T-helper 2 cell treated with Interferon-gamma antibody and Interleukin-4, amounts not matched to agents 5 μg/mL and 100 μg/mL, for 36 hours (primary cell): ENCODE measurements at regions not wholly inside any gene's neighbourhood (a gene's known extent, or its start where the extent isn't known, plus 50 kb on each side); places are given as distances from the start of the nearest gene placed in this dataset.

Source experiments
- DNase-seq: peaks from one replicate; pipeline ENCODE4 v3.0.0; 2021; ENCODE audit warnings: low spot score
- H3K27ac Mint-ChIP-seq: one replicate; pipeline ENCODE4 v1.8.0; 2021; ENCODE audit warnings: mild to moderate bottlenecking, mixed read lengths
- H3K27me3 Mint-ChIP-seq: one replicate; pipeline ENCODE4 v1.8.0; 2021; ENCODE audit warnings: low read depth, mixed read lengths
- H3K36me3 Mint-ChIP-seq: one replicate; pipeline ENCODE4 v1.8.0; 2021; ENCODE audit warnings: low read depth, mixed read lengths
- H3K4me1 Mint-ChIP-seq: one replicate; pipeline ENCODE4 v1.8.0; 2021; ENCODE audit warnings: low read depth, mixed read lengths
- H3K4me3 Mint-ChIP-seq: one replicate; pipeline ENCODE4 v1.8.0; 2022; ENCODE audit warnings: mild to moderate bottlenecking, moderate library complexity, mixed read lengths
- H3K9me3 Mint-ChIP-seq: one replicate; pipeline ENCODE4 v1.8.0; 2021; ENCODE audit warnings: mixed read lengths

GRCh38 chr1:47621483-47621882, 183.6 kb downstream of the FOXD2 start:
- H3K27ac Mint-ChIP-seq: no peak overlapping the region
- no peaks in the 10 kb centered on the region for H3K9me3 Mint-ChIP-seq
- no peak overlapping the region for H3K4me3 Mint-ChIP-seq
- H3K4me1 Mint-ChIP-seq: no peaks in the 10 kb centered on the region
- H3K27me3 Mint-ChIP-seq: no peaks in the 10 kb centered on the region
- no peak for DNase-seq
- H3K36me3 Mint-ChIP-seq: no peaks in the 10 kb centered on the region

GRCh38 chr1:47621977-47622376, 184.1 kb downstream of the FOXD2 start:
- Mint-ChIP-seq H3K27me3 (no peaks in the 10 kb centered on the region), H3K4me1 (no peaks in the 10 kb centered on the region), H3K27ac (no peak overlapping the region), H3K9me3 (no peaks in the 10 kb centered on the region), H3K4me3 (no peak overlapping the region), H3K36me3 (no peaks in the 10 kb centered on the region)
- DNase-seq: no peak

GRCh38 chr1:47622776-47623556, 185.1 kb downstream of the FOXD2 start:
- no peak overlapping the region for H3K27ac Mint-ChIP-seq
- H3K36me3 Mint-ChIP-seq: no peaks in the 10 kb centered on the region
- H3K9me3 Mint-ChIP-seq: no peaks in the 10 kb centered on the region
- no peak for DNase-seq
- H3K4me3 Mint-ChIP-seq: no peak overlapping the region
- H3K4me1 Mint-ChIP-seq: no peaks in the 10 kb centered on the region
- H3K27me3 Mint-ChIP-seq: no peaks in the 10 kb centered on the region

GRCh38 chr1:47623557-47623940, 185.7 kb downstream of the FOXD2 start:
- Mint-ChIP-seq H3K4me3 (no peak overlapping the region), H3K9me3 (no peaks in the 10 kb centered on the region), H3K27me3 (no peaks in the 10 kb centered on the region), H3K27ac (no peak overlapping the region), H3K36me3 (no peaks in the 10 kb centered on the region), H3K4me1 (no peaks in the 10 kb centered on the region)
- no peak for DNase-seq

DNA sequence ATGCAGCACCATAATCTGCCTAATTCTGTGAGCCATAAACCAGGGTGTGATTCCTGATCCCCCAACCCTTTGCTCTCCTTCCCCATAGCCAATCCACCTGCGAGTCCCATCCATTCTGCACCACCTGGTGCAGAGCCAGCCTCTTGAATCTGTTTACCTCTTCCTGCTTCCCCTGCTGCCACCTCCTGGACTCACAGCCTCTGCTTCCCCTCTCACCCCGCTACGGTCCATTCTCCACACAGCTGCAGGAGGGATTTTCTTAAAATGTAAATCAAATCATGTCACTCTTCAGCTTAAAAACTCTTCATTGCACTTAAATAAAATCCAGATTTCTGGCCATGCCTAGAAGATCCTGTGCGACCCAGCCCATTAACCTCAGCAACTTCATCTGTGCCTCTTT, 186.7 kb downstream of the FOXD2 start:
- no peaks in the 10 kb centered on the region for H3K27me3 Mint-ChIP-seq
- H3K27ac Mint-ChIP-seq: no peak overlapping the region
- H3K4me1 Mint-ChIP-seq: no peaks in the 10 kb centered on the region
- H3K4me3 Mint-ChIP-seq: no peak overlapping the region
- DNase-seq: no peak
- H3K36me3 Mint-ChIP-seq: no peaks in the 10 kb centered on the region
- H3K9me3 Mint-ChIP-seq: no peaks in the 10 kb centered on the region

GRCh38 chr1:47627016-47627415, 189.2 kb downstream of the FOXD2 start:
- no peak overlapping the region for H3K27ac Mint-ChIP-seq
- no peak for DNase-seq
- H3K27me3 Mint-ChIP-seq: no peaks in the 10 kb centered on the region
- H3K9me3 Mint-ChIP-seq: no peaks in the 10 kb centered on the region
- H3K4me3 Mint-ChIP-seq: no peak overlapping the region
- H3K36me3 Mint-ChIP-seq: no peaks in the 10 kb centered on the region
- H3K4me1 Mint-ChIP-seq: no peaks in the 10 kb centered on the region

DNA sequence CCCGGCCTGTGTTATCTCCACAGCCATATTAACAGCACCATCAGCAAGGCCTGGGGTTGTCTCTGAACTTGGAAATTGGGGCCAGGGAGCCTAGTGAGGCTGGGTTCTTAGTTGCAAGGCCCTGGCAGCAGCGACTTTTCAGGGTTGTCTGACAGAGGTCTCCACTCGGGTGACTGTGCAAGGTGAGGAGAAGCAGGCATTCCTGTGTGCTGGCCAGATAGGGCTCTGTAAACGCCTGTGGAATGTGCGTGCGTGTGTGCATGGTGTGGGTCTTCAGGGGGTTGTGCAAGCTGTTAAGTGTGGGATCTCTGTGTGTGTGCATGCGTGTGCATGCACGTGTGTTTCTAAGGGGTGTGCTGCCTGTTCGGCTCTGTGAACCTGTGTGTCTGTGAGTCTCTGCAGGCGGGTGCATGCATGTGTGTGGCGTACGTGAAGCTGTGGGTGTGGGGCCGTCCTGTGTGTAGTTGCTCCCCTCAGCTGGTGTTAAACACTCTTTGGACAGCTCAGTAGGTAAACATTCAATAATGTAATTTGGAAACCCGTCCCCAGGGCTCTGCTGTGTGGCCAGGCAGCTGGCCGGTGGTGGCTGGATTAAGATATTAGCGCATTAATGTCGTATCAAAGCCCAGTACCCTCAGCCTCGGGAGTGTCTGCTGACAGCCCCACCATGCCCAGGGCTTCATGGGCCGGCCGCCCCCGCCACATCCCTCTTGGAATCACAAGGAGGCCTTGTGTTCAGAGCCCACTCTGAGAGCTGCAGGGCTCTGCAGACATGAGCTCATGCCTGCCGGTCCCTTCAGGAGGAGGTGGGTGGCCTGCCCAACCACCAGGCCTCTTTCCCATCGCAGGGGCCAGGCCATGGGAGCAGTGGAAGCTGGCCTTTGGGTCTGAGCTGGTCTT, 189.9 kb downstream of the FOXD2 start:
- no peak for DNase-seq
- Mint-ChIP-seq H3K9me3 (no peaks in the 10 kb centered on the region), H3K36me3 (no peaks in the 10 kb centered on the region), H3K27ac (no peak overlapping the region), H3K27me3 (no peaks in the 10 kb centered on the region), H3K4me1 (no peaks in the 10 kb centered on the region), H3K4me3 (no peak overlapping the region)

GRCh38 chr1:47629201-47629600, 191.4 kb downstream of the FOXD2 start:
- Mint-ChIP-seq H3K36me3 (no peaks in the 10 kb centered on the region), H3K9me3 (no peaks in the 10 kb centered on the region), H3K4me3 (no peak overlapping the region), H3K27me3 (no peaks in the 10 kb centered on the region), H3K4me1 (no peaks in the 10 kb centered on the region), H3K27ac (no peak overlapping the region)
- no peak for DNase-seq

- DNase-seq: no peak
- no peak overlapping the region for H3K27ac Mint-ChIP-seq
- H3K9me3 Mint-ChIP-seq: no peaks in the 10 kb centered on the region
- H3K36me3 Mint-ChIP-seq: no peaks in the 10 kb centered on the region
- H3K4me1 Mint-ChIP-seq: no peaks in the 10 kb centered on the region
- no peaks in the 10 kb centered on the region for H3K27me3 Mint-ChIP-seq
- H3K4me3 Mint-ChIP-seq: no peak overlapping the region
These were observed 192.5 kb downstream of the FOXD2 start for GRCh38 chr1:47630346-47630745.

DNA sequence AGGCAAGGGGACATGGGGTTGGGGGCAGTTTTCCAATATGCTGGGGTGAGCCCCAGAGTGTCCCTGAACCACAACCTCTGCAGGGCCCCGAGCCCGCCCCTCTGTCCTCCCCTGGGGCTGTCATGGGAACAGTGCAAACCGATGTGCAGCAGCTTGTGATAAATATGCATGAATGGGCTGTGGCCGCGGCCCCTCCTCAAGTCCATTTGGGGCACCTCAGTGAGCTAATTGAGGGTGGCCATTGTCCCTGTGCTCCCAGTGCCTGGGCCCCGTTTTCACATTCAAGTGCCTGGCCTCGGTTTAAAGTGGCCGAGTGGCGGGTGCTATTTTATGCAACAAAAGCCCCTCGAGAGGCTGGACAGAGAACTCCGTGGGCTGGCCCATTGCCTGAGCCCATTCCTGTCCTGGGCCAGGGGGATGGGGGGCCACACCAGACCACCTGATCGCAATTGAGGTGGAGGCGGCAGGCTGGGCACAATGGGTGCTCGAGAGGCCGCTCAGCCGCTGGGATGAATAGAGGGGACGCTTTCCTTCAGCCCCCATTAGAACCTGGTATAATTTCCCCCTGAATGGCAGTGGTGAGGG, 193.7 kb downstream of the FOXD2 start:
- Mint-ChIP-seq H3K9me3 (no peaks in the 10 kb centered on the region), H3K4me1 (no peaks in the 10 kb centered on the region), H3K36me3 (no peaks in the 10 kb centered on the region), H3K27ac (no peak overlapping the region), H3K4me3 (no peak overlapping the region), H3K27me3 (no peaks in the 10 kb centered on the region)
- DNase-seq: no peak

GRCh38 chr1:47635111-47635510, 197.3 kb downstream of the FOXD2 start:
- Mint-ChIP-seq H3K27me3 (no peaks in the 10 kb centered on the region), H3K4me3 (no peak overlapping the region), H3K27ac (no peak overlapping the region), H3K36me3 (no peaks in the 10 kb centered on the region), H3K4me1 (no peaks in the 10 kb centered on the region), H3K9me3 (no peaks in the 10 kb centered on the region)
- no peak for DNase-seq

DNA sequence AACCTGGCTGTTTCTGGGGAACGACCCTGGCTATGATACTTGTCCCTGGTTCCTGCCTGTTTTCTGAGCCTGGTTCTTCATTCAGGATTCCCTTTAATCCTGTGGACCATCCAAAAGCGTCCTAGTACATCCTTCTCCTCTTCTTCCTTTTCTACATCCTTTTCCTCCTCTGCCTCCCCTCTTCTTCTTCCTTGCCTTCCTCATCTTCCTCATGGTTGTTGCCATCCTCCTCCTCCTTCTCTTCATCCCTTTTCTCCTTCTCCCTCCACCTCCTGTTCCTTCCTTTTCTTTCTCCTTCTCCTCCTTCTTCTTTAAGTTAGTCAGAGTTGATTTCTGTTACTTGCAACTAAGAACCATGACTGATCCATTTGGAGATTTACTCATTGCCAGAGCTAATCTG, 197.8 kb downstream of the FOXD2 start:
- Mint-ChIP-seq H3K4me3 (no peak overlapping the region), H3K27ac (no peak overlapping the region), H3K36me3 (no peaks in the 10 kb centered on the region), H3K9me3 (no peaks in the 10 kb centered on the region), H3K27me3 (no peaks in the 10 kb centered on the region), H3K4me1 (no peaks in the 10 kb centered on the region)
- no peak for DNase-seq

GRCh38 chr1:47637111-47637685, 199.4 kb downstream of the FOXD2 start:
- no peaks in the 10 kb centered on the region for H3K4me1 Mint-ChIP-seq
- H3K27me3 Mint-ChIP-seq: no peaks in the 10 kb centered on the region
- no peak for DNase-seq
- no peaks in the 10 kb centered on the region for H3K36me3 Mint-ChIP-seq
- no peak overlapping the region for H3K4me3 Mint-ChIP-seq
- H3K27ac Mint-ChIP-seq: no peak overlapping the region
- H3K9me3 Mint-ChIP-seq: no peaks in the 10 kb centered on the region

- H3K4me1 Mint-ChIP-seq: no peaks in the 10 kb centered on the region
- no peaks in the 10 kb centered on the region for H3K27me3 Mint-ChIP-seq
- H3K27ac Mint-ChIP-seq: no peak overlapping the region
- H3K4me3 Mint-ChIP-seq: no peak overlapping the region
- no peaks in the 10 kb centered on the region for H3K36me3 Mint-ChIP-seq
- H3K9me3 Mint-ChIP-seq: no peaks in the 10 kb centered on the region
- DNase-seq: no peak
These were observed 200.4 kb downstream of the FOXD2 start for GRCh38 chr1:47638240-47638639.
